Endothelial cell (in vitro differentiated cells): ENCODE measurements at regions not wholly inside any gene's neighbourhood (a gene's known extent, or its start where the extent isn't known, plus 50 kb on each side); places are given as distances from the start of the nearest gene placed in this dataset.

Experiments used
- DNase-seq: peaks from one replicate; pipeline ENCODE4 v3.0.0; 2021; ENCODE audit warnings: low spot score
- H3K27ac Mint-ChIP-seq: one replicate; pipeline ENCODE4 v1.8.0; 2021; ENCODE audit warnings: mixed read lengths, inconsistent platforms; ENCODE audit not compliant: unreplicated experiment
- H3K27me3 Mint-ChIP-seq: one replicate; pipeline ENCODE4 v1.8.0; 2021; ENCODE audit warnings: mild to moderate bottlenecking, moderate library complexity, mixed read lengths, inconsistent platforms; ENCODE audit not compliant: unreplicated experiment
- H3K36me3 Mint-ChIP-seq: one replicate; pipeline ENCODE4 v1.8.0; 2021; ENCODE audit warnings: mild to moderate bottlenecking, low read depth, mixed read lengths, inconsistent platforms; ENCODE audit not compliant: unreplicated experiment
- H3K4me1 Mint-ChIP-seq: one replicate; pipeline ENCODE4 v1.8.0; 2021; ENCODE audit warnings: mild to moderate bottlenecking, mixed read lengths, inconsistent platforms; ENCODE audit not compliant: unreplicated experiment
- H3K4me3 Mint-ChIP-seq: one replicate; pipeline ENCODE4 v1.8.0; 2021; ENCODE audit warnings: mild to moderate bottlenecking, mixed read lengths, inconsistent platforms; ENCODE audit not compliant: unreplicated experiment
- H3K9me3 Mint-ChIP-seq: one replicate; pipeline ENCODE4 v1.8.0; 2021; ENCODE audit warnings: mixed read lengths, inconsistent platforms; ENCODE audit not compliant: unreplicated experiment
- CTCF ChIP-seq: fragments of 200-600 bp; sonication (generic); IDR thresholded peaks from one replicate; pipeline ENCODE4 v1.5.0; 2021; ENCODE audit warnings: antibody characterized with exemption; ENCODE audit not compliant: unreplicated experiment

- no peak for TF ChIP-seq CTCF
- no peak for DNase-seq
- H3K4me3 Mint-ChIP-seq: no peak overlapping the region
- H3K36me3 Mint-ChIP-seq: no peaks in the 10 kb centered on the region
- H3K4me1 Mint-ChIP-seq: no peaks in the 10 kb centered on the region
- H3K27ac Mint-ChIP-seq: no peak overlapping the region
- H3K27me3 Mint-ChIP-seq: peaks cover 1% of the 10 kb centered on the region
- H3K9me3 Mint-ChIP-seq: no peaks in the 10 kb centered on the region
Observed at GRCh38 chrX:26376037-26376708, 160.2 kb downstream of the MAGEB5 start.

- H3K9me3 Mint-ChIP-seq: no peaks in the 10 kb centered on the region
- H3K4me1 Mint-ChIP-seq: no peaks in the 10 kb centered on the region
- H3K27ac Mint-ChIP-seq: no peak overlapping the region
- no peaks in the 10 kb centered on the region for H3K36me3 Mint-ChIP-seq
- H3K27me3 Mint-ChIP-seq: peaks cover 1% of the 10 kb centered on the region
- no peak for TF ChIP-seq CTCF
- H3K4me3 Mint-ChIP-seq: no peak overlapping the region
- no peak for DNase-seq
Observed at GRCh38 chrX:26375346-26375745, 159.4 kb downstream of the MAGEB5 start.

- Mint-ChIP-seq H3K27me3 (peaks cover 1% of the 10 kb centered on the region), H3K27ac (no peak overlapping the region), H3K36me3 (no peaks in the 10 kb centered on the region), H3K9me3 (no peaks in the 10 kb centered on the region), H3K4me1 (no peaks in the 10 kb centered on the region), H3K4me3 (no peak overlapping the region)
- TF ChIP-seq CTCF: no peak
- DNase-seq: no peak
Observed at GRCh38 chrX:26373829-26374228, 157.9 kb downstream of the MAGEB5 start.

- H3K36me3 Mint-ChIP-seq: no peaks in the 10 kb centered on the region
- H3K4me3 Mint-ChIP-seq: no peak overlapping the region
- TF ChIP-seq CTCF: no peak
- no peak overlapping the region for H3K27ac Mint-ChIP-seq
- H3K27me3 Mint-ChIP-seq: no peaks in the 10 kb centered on the region
- DNase-seq: no peak
- H3K4me1 Mint-ChIP-seq: no peaks in the 10 kb centered on the region
- H3K9me3 Mint-ChIP-seq: no peaks in the 10 kb centered on the region
Observed at GRCh38 chrX:26352891-26353430, 137.0 kb downstream of the MAGEB5 start.

- no peaks in the 10 kb centered on the region for H3K4me1 Mint-ChIP-seq
- no peaks in the 10 kb centered on the region for H3K36me3 Mint-ChIP-seq
- no peaks in the 10 kb centered on the region for H3K9me3 Mint-ChIP-seq
- no peak overlapping the region for H3K4me3 Mint-ChIP-seq
- TF ChIP-seq CTCF: no peak
- H3K27ac Mint-ChIP-seq: no peak overlapping the region
- DNase-seq: no peak
- H3K27me3 Mint-ChIP-seq: no peaks in the 10 kb centered on the region
Observed at GRCh38 chrX:26347171-26347570, 131.2 kb downstream of the MAGEB5 start.
